HPDE6-E6E7 (cell line): ENCODE measurements at regions not wholly inside any gene's neighbourhood (a gene's known extent, or its start where the extent isn't known, plus 50 kb on each side); places are given as distances from the start of the nearest gene placed in this dataset.
"Not testable (repeated sequence)": the region's sequence is repeated elsewhere in the genome, so short reads cannot be mapped to it uniquely, and the experiment has no call there.

Experiments used
- DNase-seq: peaks from one replicate; pipeline ENCODE4 v3.0.0; 2011; ENCODE audit warnings: missing footprints; ENCODE audit errors: extremely low spot score

- no peak for DNase-seq
Measured at GRCh38 chr11:95442531-95443050, 211.6 kb upstream of the SESN3 start.

DNA sequence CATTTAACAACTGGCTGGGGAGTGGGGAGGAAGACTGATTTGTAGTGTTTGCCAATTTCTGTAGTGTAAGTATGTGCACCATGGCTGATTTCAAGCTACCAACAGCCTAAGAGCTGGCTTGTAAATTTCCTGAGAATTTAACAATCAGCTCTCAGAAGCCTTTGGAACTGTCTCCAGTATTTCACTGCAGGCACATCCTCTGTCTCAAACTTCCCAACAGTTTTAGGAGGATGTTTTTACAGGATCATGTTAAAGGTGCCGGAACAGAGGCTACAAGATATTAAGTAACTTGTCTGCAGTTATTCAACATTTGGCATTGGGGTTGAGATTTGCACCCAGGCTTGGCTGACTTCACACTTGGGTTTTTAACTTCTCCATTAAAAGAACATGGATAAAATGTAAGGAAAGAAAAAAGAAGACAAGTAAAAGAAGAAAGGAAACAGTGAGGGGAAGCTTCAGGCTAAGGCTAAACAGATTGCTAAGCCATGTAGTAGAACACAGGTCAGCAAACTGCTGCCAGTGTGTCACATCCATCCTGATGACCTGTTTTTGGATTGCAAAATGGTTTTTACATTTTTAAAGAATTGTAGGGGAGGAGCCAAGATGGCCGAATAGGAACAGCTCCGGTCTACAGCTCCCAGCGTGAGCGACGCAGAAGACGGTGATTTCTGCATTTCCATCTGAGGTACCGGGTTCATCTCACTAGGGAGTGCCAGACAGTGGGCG is 204.8 kb upstream of the SESN3 start:
- DNase-seq: no peak

- DNase-seq: no peak
Measured at GRCh38 chr11:95435192-95435591, 204.2 kb upstream of the SESN3 start.

DNA sequence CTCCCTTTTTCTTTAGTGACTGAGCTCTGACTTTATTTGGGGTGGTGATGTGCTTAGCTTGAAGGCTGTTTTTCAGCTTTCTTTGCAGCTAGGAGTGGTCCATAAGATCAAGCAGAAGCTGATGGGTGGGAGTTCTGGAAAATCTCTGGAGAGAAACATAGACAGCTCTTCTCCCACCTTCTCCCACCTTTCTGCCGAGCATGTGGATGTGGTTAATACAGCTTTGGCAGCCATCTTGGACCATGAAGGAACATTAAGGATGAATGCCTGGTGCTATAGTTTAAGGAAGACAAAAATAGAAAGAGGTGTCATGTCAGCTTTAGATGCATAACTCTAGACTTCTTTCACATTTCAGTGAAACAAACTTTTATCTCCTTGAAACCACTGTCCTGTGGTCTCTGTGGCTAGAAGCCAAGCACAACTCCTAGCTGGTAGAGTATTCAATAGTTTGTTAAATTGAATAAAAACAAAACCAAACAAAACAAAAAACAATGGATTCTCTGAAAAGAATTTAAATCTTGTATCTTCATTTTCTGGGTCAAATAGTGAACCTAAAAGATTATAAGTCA is 203.6 kb upstream of the SESN3 start:
- DNase-seq: no peak

- no peak for DNase-seq
Measured at GRCh38 chr11:95434009-95434408, 203.0 kb upstream of the SESN3 start.

DNA sequence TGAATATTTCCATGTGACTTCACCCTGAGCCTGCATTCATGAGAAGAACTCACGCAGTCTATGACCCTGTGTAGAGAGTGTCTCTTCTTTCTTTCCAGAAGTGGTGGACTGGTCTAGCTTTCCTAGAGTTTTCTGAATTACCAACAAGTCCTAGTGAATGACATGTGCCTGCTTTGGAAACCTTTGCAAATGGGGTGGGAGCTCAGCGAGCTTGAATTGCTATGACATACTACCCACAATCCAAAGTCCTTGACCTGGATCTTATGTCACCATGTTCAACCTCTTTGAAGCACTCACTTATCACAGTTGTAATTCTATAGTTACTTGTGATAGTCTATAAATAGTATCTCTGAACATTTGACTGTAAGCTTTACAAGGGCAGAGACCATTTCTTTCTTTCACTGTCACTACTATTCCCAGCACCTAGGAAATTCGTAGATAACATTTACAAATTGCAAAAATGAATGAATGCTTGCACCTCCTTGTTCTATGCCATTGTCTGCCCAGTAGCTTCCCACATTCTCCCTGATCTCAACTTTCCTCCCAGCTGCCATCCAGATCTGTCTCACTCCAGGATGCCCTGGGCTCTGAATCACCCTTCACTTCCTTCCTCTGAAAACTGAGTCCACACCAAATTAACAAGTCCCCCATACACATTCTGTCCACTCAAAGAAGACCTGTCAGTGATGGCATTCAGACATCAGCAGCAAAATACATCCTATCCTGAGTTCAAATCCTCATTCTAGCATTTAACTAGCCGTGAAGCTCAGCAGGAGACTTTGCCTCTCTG is 201.9 kb upstream of the SESN3 start:
- no peak for DNase-seq

DNA sequence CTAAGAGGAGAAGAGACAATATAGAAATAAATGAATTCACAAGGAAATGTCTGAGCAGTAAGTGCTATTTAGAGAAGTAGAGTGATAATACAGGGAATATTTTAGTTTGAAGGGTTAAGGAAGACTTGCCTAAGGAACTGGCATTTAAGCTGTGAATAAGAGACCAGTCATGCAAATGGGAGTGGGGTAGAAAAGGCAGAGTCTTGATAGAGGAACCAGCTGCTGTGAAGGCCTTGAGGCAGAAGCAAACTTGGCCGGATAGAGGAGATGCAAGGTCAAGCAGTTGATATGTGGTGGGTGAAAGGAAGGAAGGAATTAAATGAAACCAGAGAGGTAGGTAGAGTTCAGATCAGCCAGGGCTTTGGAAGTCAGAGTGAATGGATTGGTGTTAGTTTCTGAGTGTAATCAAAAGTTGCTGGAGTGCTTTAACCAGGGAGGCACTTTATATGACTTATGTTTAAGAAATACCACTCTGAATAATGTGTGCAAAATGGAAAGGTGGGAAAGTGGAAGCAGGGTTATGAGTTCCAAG is 198.4 kb upstream of the SESN3 start:
- DNase-seq: no peak

DNA sequence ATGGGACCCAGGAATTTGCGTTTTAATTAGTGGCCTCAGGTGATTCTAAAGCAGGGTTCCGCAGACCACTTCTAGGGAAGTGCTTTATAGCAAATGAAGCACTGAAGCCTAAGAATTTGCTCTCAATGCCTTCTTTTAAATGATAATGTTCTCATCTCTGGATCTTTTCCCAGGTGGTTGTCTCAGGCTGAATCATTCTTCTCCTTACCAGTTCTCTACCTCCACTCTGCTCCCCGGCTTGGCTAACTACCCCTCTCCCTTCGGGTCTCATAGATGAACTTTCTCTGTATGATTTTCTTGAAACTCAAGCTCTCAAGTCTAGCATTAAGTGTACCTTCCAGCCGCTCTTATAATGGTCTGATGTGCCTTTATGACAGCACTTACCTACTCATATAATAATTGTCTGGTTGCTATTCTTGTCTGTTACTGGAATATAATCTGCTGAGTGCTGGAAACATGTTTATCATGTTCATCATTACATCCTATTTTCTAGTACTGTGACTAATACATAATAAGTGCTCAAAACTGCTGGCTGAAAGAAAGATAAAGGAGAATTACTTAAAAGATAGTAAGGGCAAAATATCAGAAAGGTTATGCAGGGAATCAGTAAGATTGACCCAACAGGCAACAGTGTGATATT is 195.9 kb upstream of the SESN3 start:
- DNase-seq: no peak

- DNase-seq: peak; percentile 68
Measured at GRCh38 chr11:95419915-95420314, 188.9 kb upstream of the SESN3 start.

GRCh38 chr11:95418916-95419315 is 187.9 kb upstream of the SESN3 start:
- no peak for DNase-seq

DNA sequence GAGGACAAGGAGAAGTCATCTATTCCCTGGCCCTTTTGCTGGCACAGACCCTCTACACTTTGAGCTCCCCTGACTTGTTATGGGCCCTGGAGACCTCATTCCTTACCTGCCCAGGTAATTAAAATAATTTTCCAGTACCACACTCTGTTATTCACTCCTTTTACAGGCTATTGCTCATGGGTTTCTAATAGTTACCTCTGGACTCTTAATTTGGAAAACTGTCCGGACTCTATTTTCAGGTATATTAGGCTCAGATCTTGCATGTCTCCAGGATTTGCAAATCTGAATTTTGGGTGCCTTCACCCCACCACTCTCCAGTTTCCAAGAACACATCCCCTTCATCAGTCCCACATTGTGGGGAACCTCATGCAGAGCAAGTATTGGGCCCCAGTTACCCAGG is 186.8 kb upstream of the SESN3 start:
- DNase-seq: no peak

- no peak for DNase-seq
Measured at GRCh38 chr11:95415837-95416304, 184.9 kb upstream of the SESN3 start.

DNA sequence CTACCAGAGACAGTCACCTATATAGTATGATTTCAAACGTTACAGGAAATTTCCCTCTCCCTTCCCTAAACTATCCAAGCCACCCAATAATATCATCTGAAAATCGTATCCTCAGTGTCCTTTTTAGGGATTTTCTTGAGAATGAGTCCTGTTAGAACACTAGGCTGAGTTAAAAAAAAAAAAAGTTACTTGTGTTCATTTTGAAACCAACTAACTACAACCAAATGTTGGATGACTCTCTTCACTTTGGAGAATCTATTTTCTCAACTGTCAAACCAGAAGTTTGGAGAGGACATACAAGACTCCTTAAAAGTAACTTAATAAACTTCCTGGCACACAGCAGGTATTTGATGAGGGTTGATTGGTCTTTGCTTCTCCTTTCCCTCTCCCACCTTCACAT is 183.2 kb upstream of the SESN3 start:
- DNase-seq: no peak

GRCh38 chr11:95413761-95414160 is 182.8 kb upstream of the SESN3 start:
- no peak for DNase-seq

DNA sequence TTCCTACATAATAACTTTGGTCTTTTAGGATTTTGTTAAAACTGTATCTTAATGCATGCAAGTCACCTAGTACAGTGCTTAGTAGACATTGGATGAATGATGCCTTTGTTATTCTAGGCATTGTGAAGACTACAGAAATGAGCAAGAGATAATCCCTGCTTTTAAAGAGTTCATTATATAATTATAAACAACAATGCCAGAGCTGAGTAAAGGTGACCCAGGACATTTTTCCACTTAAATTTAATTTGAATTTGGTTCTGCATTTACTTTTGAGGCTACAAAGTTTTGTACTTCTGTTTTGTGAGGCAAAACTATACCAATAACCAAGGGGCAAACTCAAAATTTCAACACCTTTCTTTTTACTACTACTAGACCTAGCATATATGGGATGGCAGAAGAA is 182.0 kb upstream of the SESN3 start:
- no peak for DNase-seq

GRCh38 chr11:95412074-95412473 is 181.1 kb upstream of the SESN3 start:
- DNase-seq: peak; percentile 27

DNA sequence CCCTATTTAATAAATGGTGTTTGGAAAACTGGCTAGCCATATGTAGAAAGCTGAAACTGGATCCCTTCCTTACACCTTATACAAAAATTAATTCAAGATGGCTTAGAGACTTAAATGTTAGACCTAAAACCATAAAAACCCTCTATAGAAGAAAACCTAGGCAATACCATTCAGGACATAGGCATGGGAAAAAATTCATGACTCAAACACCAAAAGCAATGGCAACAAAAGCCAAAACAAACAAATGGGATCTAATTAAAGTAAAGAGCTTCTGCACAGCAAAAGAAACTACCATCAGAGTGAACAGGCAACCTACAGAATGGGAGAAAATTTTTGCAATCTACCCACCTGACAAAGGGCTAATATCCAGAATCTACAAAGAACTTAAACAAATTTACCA is 179.7 kb upstream of the SESN3 start:
- not testable (repeated sequence) for DNase-seq

DNA sequence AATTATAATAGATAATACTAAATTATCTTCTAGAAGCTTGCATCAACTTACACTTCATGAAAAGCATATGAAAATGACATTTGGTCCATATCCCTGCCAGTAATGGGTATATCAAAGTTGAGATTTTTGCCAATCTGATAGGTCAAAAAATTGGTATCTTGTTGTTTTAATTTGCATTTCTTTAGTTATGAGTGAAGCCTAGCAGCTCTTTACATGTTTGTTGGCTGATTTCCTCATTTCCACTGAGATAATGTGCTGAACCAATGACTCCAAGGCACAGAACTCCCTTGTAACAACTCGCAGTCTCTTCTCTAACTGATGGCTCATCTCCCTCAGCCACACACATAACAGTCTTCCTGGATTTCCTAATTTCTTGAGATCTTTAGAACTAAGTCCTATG is 175.3 kb upstream of the SESN3 start:
- no peak for DNase-seq

DNA sequence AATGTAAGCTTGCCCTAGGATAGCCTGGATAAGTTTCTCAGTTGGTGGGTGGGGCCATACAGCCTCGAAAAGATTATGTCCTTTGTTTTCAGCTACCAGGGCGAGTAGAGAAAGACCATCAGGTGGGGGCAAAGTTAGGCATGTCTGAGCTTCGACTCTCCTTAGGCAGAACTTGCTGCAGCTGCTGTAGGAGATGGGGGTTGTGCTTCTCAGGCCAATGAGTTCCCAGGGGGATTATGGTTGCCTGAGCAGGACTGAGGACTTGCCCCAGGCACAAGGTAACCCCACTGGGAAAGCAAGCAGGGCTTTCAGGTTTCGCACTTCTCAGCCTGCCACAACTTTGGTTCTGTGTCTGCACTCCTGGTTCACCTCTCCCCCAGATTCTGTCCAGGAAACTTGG is 173.4 kb upstream of the SESN3 start:
- DNase-seq: no peak

GRCh38 chr11:95398437-95399112 is 167.6 kb upstream of the SESN3 start:
- DNase-seq: no peak

GRCh38 chr11:95392644-95393043 is 161.6 kb upstream of the SESN3 start:
- no peak for DNase-seq
